ENCODE measurements at regions not wholly inside any gene's neighbourhood (a gene's known extent, or its start where the extent isn't known, plus 50 kb on each side); places are given as distances from the start of the nearest gene placed in this dataset.
A peak's percentile ranks its signal among the peaks of the same experiment; 100 is the strongest.

DNA sequence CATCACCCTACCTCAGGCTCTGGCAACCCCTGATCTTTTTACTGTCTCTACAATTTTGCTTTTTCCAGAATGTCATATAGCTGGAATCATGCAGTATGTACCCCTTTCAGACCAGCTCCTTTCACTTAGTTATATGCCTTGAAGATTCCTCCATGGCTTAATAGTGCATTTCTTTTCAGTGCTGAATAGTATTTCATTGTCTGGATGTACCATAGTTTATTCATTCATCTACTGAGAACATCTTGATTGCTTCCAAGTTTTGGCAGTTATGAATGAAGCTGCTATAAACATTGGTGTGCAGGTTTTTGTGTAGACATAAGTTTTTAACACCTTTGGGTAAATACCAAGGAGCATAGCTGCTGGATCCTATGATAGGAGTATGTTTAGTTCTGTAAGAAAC lies 50.8 kb upstream of the ANP32A start:
- intact Hi-C loops (cut with DNase I; ENCODE audit: low total_unique reads), result loop anchor here (5.0 to 10.0 kb wide), 2 partner anchors 319 to 567 kb away; no protein-coding TSS in a partner anchor
- no peak for DNase-seq (ENCODE audit: low spot score in 2 of 2)
- no peak overlapping the region for H3K4me3 ChIP-seq (ENCODE audit: low read depth, poor library complexity, severe bottlenecking)
- TF ChIP-seq CTCF (IDR thresholded peaks at IDR 0.05) (no peak), POLR2A (IDR thresholded peaks at IDR 0.05) (no peak)

GRCh38 chr15:68874788-68875187 lies 54.1 kb upstream of the ANP32A start:
- intact Hi-C loops (cut with DNase I; ENCODE audit: low total_unique reads), result loop anchor here (5.0 to 10.0 kb wide), 2 partner anchors 322 to 570 kb away; no protein-coding TSS in a partner anchor
- DNase-seq (ENCODE audit: low spot score in 2 of 2), result no peak
- 82 to 84% methylated on average over 7 of the region's 7 CpGs for WGBS, 2 donors
- TF ChIP-seq CTCF (IDR thresholded peaks at IDR 0.05) (no peak), POLR2A (IDR thresholded peaks at IDR 0.05) (no peak)
- H3K4me3 ChIP-seq (ENCODE audit: low read depth, poor library complexity, severe bottlenecking), result no peak overlapping the region

DNA sequence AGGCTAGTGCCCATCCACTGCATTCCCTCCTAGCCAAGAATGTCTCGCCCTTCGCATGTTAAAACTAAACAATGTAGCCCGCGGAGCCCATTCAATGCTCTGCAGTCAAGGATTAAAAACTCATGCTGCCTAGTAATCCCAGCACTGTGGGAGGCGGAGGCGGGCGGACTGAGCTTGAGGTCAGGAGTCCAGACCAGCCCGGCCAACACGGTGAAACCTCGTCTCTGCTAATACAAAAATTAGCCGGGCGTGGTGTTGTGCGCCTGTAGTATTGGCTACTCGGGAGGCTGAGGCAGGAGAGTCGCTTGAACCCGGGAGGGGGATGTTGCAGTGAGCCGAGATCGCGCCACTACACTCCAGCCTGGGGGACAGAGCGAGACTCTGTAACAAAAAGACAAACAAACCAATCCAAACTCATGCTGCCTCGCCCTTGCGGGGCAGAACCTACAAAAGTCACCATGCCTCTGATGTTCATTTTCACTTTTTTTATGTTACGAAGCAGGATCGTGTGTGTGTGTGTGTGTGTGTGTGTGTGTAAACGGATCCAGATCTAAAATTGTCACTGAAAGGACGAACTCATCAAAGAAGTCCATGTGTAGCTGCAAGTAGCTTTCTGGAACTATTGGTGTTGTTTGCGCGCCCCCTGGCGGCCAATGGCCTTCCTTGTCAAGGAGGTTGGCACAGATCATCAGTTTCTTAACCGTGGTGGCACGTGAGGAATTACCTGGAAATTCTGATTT lies 54.8 kb upstream of the SPESP1 start:
- TF ChIP-seq POLR2A (IDR thresholded peaks at IDR 0.05) (no peak), CTCF (IDR thresholded peaks at IDR 0.05) (peak in 1 of 3 donors; percentile 80)
- intact Hi-C loops (cut with DNase I; ENCODE audit: low total_unique reads), result loop anchor here (10.0 kb wide), 1 partner anchor 571 kb away; no protein-coding TSS in a partner anchor
- WGBS, 2 donors, result 11 to 12% methylated on average over 31 of the region's 31 CpGs
- H3K4me3 ChIP-seq (ENCODE audit: low read depth, poor library complexity, severe bottlenecking), result no peak overlapping the region
- peak; percentile 91 to 99 for DNase-seq (ENCODE audit: low spot score in 2 of 2)

GRCh38 chr15:68877626-68878025 lies 52.7 kb upstream of the SPESP1 start:
- intact Hi-C loops (cut with DNase I; ENCODE audit: low total_unique reads), result loop anchor here (10.0 kb wide), 1 partner anchor 573 kb away; no protein-coding TSS in a partner anchor
- WGBS, 2 donors, result 89 to 90% methylated on average over 5 of the region's 5 CpGs
- H3K4me3 ChIP-seq (ENCODE audit: low read depth, poor library complexity, severe bottlenecking), result no peak overlapping the region
- DNase-seq (ENCODE audit: low spot score in 2 of 2), result no peak
- TF ChIP-seq CTCF (IDR thresholded peaks at IDR 0.05) (no peak), POLR2A (IDR thresholded peaks at IDR 0.05) (no peak)

DNA sequence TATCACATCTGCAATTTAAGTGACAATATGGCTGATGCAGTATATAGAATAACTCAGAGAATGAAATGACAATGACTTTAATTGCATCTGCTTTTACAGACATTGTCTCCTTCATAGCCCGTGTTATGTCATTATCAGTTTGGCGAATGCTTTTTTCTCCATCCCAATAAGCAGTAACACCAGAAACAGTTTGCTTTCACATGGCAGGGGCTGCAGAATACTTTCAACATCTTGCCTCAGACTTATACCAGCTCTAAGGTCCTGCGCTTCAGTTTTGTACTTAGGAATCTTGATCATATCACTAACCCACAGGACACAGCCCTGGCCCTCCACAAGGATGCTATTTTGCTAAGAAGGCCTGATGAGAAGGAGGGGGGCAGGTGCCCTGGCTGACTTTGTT lies 49.9 kb upstream of the SPESP1 start:
- WGBS, 2 donors, result 95 to 97% methylated on average over 3 of the region's 3 CpGs
- TF ChIP-seq CTCF (IDR thresholded peaks at IDR 0.05) (no peak), POLR2A (IDR thresholded peaks at IDR 0.05) (no peak)
- no peak for DNase-seq (ENCODE audit: low spot score in 2 of 2)
- intact Hi-C loops (cut with DNase I; ENCODE audit: low total_unique reads), result no loop called here
- H3K4me3 ChIP-seq (ENCODE audit: low read depth, poor library complexity, severe bottlenecking), result no peak overlapping the region

Data from lower leg skin (tissue), 4 donors.